Naive thymus-derived CD4-positive, alpha-beta T cell (primary cell): ENCODE measurements at regions not wholly inside any gene's neighbourhood (a gene's known extent, or its start where the extent isn't known, plus 50 kb on each side); places are given as distances from the start of the nearest gene placed in this dataset.

Experiments
- ATAC-seq: fragments of 150-1000 bp; cut with Tn5 transposase; 2 replicates; pipeline ENCODE4 v1.10.0; 2021; ENCODE audit warnings: mild to moderate bottlenecking, moderate library complexity
- CTCF ChIA-PET: fragments of 350-600 bp; sonication (Branson Sonifier 250); formaldehyde crosslinking; loops from one replicate; lab custom pipeline; 2021; ENCODE audit warnings: antibody characterized with exemption; lab: Charles Lee
- POLR2A ChIA-PET: fragments of 350-600 bp; sonication (Branson Sonifier 250); formaldehyde crosslinking; loops from one replicate; lab custom pipeline; 2021; ENCODE audit warnings: antibody characterized with exemption, inconsistent platforms; lab: Charles Lee
- DNase-seq, 9 donors: peaks; one replicate each; pipeline versions ENCODE4 v3.0.0 to v3.0.0-alpha.2; 2020 to 2022; ENCODE audit warnings: mixed read lengths in 1 of 9
- H3K27ac ChIP-seq: one replicate; pipeline ENCODE4 v1.7.0; 2013; ENCODE audit warnings: mild to moderate bottlenecking, low read depth, low read length, moderate library complexity
- H3K27me3 ChIP-seq, 2 donors: one replicate each; pipeline ENCODE4 v1.7.0; 2013; ENCODE audit warnings: low read length in 2 of 2, mild to moderate bottlenecking in 2 of 2, moderate library complexity in 2 of 2; ENCODE audit not compliant: control insufficient read depth in 2 of 2, insufficient read depth in 2 of 2
- H3K36me3 ChIP-seq, 3 experiments: 1 replicate in 2 of 3; 2 replicates in 1 of 3; pipeline ENCODE4 v1.7.0; 2013; ENCODE audit warnings: low read length in 3 of 3, mild to moderate bottlenecking in 3 of 3, moderate library complexity in 1 of 3; ENCODE audit not compliant: insufficient read depth in 3 of 3, control insufficient read depth in 2 of 3
- H3K4me1 ChIP-seq, 2 donors: one replicate each; pipeline ENCODE4 v1.7.0; 2013; ENCODE audit warnings: low read length in 2 of 2, mild to moderate bottlenecking in 2 of 2, moderate library complexity in 1 of 2; ENCODE audit not compliant: control insufficient read depth in 2 of 2, insufficient read depth in 2 of 2
- H3K4me3 ChIP-seq: 2 replicates; pipeline ENCODE4 v1.7.0; 2013; ENCODE audit warnings: mild to moderate bottlenecking, low read length
- H3K9me3 ChIP-seq, 3 experiments: 1 replicate in 2 of 3; 2 replicates in 1 of 3; pipeline ENCODE4 v1.7.0; 2013; ENCODE audit warnings: low read length in 3 of 3; ENCODE audit not compliant: control insufficient read depth in 2 of 3
- H3K27ac Mint-ChIP-seq, 9 donors: one replicate each; pipeline ENCODE4 v1.8.0; 2020 to 2022; ENCODE audit warnings: mixed read lengths in 9 of 9, mild to moderate bottlenecking in 8 of 9, moderate library complexity in 5 of 9, inconsistent platforms in 2 of 9
- H3K27me3 Mint-ChIP-seq, 5 donors: one replicate each; pipeline ENCODE4 v1.8.0; 2021 to 2022; ENCODE audit warnings: mixed read lengths in 5 of 5, mild to moderate bottlenecking in 1 of 5
- H3K36me3 Mint-ChIP-seq, 5 donors: one replicate each; pipeline ENCODE4 v1.8.0; 2020 to 2022; ENCODE audit warnings: mixed read lengths in 5 of 5, mild to moderate bottlenecking in 3 of 5, inconsistent platforms in 1 of 5
- H3K4me1 Mint-ChIP-seq, 7 donors: one replicate each; pipeline ENCODE4 v1.8.0; 2020 to 2022; ENCODE audit warnings: mixed read lengths in 7 of 7, mild to moderate bottlenecking in 3 of 7, inconsistent platforms in 1 of 7
- H3K4me3 Mint-ChIP-seq, 10 donors: one replicate each; pipeline ENCODE4 v1.8.0; 2020 to 2022; ENCODE audit warnings: mild to moderate bottlenecking in 10 of 10, mixed read lengths in 10 of 10, moderate library complexity in 6 of 10, inconsistent platforms in 2 of 10
- H3K9me3 Mint-ChIP-seq, 11 donors: one replicate each; pipeline ENCODE4 v1.8.0; 2020 to 2022; ENCODE audit warnings: mixed read lengths in 11 of 11, mild to moderate bottlenecking in 4 of 11, inconsistent platforms in 1 of 11, moderate library complexity in 1 of 11
- intact Hi-C, 2 donors: fragments of 100-400 bp; cut with micrococcal nuclease; formaldehyde crosslinking; loops; one replicate each; pipeline ENCODE4 v1.15.1; 2023

- POLR2A ChIA-PET: no interaction called here
- ATAC-seq: no peak
Observed at GRCh38 chr10:8227246-8227645, 172.8 kb downstream of the GATA3 start.

GRCh38 chr10:8229153-8229552 is 174.7 kb downstream of the GATA3 start:
- Mint-ChIP-seq H3K4me1 (peaks cover 22 to 40% (median 29%) of the 10 kb centered on the region in 7 donors), H3K4me3 (peak overlapping the region in 4 of 10 donors; percentile 35 to 70 (median 46)), H3K9me3 (no peaks in the 10 kb centered on the region), H3K27ac (peak overlapping the region in 6 of 9 donors; percentile 14 to 72 (median 38)), H3K27me3 (peaks cover 0 to 3% (median 0%) of the 10 kb centered on the region in 5 donors), H3K36me3 (peaks cover 0 to 10% (median 0%) of the 10 kb centered on the region in 5 donors)
- ATAC-seq (peak; percentile 44), DNase-seq (no peak)
- Histone ChIP-seq H3K36me3 (no peaks in the 10 kb centered on the region), H3K27me3 (no peaks in the 10 kb centered on the region), H3K4me3 (no peak overlapping the region), H3K27ac (no peak overlapping the region), H3K9me3 (no peaks in the 10 kb centered on the region), H3K4me1 (peaks cover 0 to 6% of the 10 kb centered on the region in 2 donors)
- POLR2A ChIA-PET: no interaction called here
- CTCF ChIA-PET: no interaction called here
- intact Hi-C loops: no loop called here

More at GRCh38 chr10:8227246-8227645, 172.8 kb downstream of the GATA3 start:
- Mint-ChIP-seq H3K27me3 (peaks cover 0 to 3% (median 0%) of the 10 kb centered on the region in 5 donors), H3K4me1 (peaks cover 22 to 37% (median 29%) of the 10 kb centered on the region in 7 donors), H3K9me3 (peaks cover 0 to 3% (median 0%) of the 10 kb centered on the region in 11 donors), H3K36me3 (peaks cover 0 to 12% (median 0%) of the 10 kb centered on the region in 5 donors), H3K4me3 (no peak overlapping the region), H3K27ac (no peak overlapping the region)
- intact Hi-C loops: no loop called here
- CTCF ChIA-PET: no interaction called here
- Histone ChIP-seq H3K27me3 (no peaks in the 10 kb centered on the region), H3K4me1 (peaks cover 0 to 6% of the 10 kb centered on the region in 2 donors), H3K9me3 (no peaks in the 10 kb centered on the region), H3K36me3 (no peaks in the 10 kb centered on the region), H3K27ac (no peak overlapping the region), H3K4me3 (no peak overlapping the region)
- no peak for DNase-seq

- Histone ChIP-seq H3K27me3 (no peaks in the 10 kb centered on the region), H3K36me3 (no peaks in the 10 kb centered on the region), H3K4me3 (no peak overlapping the region), H3K27ac (no peak overlapping the region), H3K9me3 (no peaks in the 10 kb centered on the region), H3K4me1 (peaks cover 0 to 6% of the 10 kb centered on the region in 2 donors)
- ATAC-seq: peak; percentile 20
- ChIA-PET POLR2A (no interaction called here), CTCF (no interaction called here)
- no peak for DNase-seq
- H3K27me3 Mint-ChIP-seq: peaks cover 0 to 4% (median 0%) of the 10 kb centered on the region in 5 donors
- peaks cover 22 to 38% (median 29%) of the 10 kb centered on the region in 7 donors for H3K4me1 Mint-ChIP-seq
- H3K27ac Mint-ChIP-seq: peak overlapping the region in 1 of 9 donors; percentile 74
- H3K4me3 Mint-ChIP-seq: peak overlapping the region in 2 of 10 donors; percentile 4 to 17
- H3K36me3 Mint-ChIP-seq: peaks cover 0 to 18% (median 0%) of the 10 kb centered on the region in 5 donors
- intact Hi-C loops: no loop called here
- peaks cover 0 to 4% (median 0%) of the 10 kb centered on the region in 11 donors for H3K9me3 Mint-ChIP-seq
Observed at GRCh38 chr10:8230902-8231301, 176.4 kb downstream of the GATA3 start.

- H3K4me1 ChIP-seq: peaks cover 5 to 7% of the 10 kb centered on the region in 2 donors
- DNase-seq (no peak), ATAC-seq (no peak)
- H3K36me3 ChIP-seq: no peaks in the 10 kb centered on the region
- H3K27ac ChIP-seq: no peak overlapping the region
- H3K4me3 Mint-ChIP-seq: no peak overlapping the region
- peaks cover 0 to 18% (median 0%) of the 10 kb centered on the region in 5 donors for H3K36me3 Mint-ChIP-seq
- no peaks in the 10 kb centered on the region for H3K9me3 ChIP-seq
- ChIA-PET CTCF (no interaction called here), POLR2A (interaction anchor here (0.6 kb wide), 1 partner anchor 820 kb away, joined by 5 read pairs; no protein-coding TSS in a partner anchor)
- H3K27ac Mint-ChIP-seq: no peak overlapping the region
- peaks cover 28 to 51% (median 38%) of the 10 kb centered on the region in 7 donors for H3K4me1 Mint-ChIP-seq
- no peaks in the 10 kb centered on the region for H3K27me3 ChIP-seq
- intact Hi-C loops: no loop called here
- peaks cover 0 to 2% (median 0%) of the 10 kb centered on the region in 5 donors for H3K27me3 Mint-ChIP-seq
- no peak overlapping the region for H3K4me3 ChIP-seq
- peaks cover 0 to 4% (median 0%) of the 10 kb centered on the region in 11 donors for H3K9me3 Mint-ChIP-seq
Observed at GRCh38 chr10:8233049-8233448, 178.6 kb downstream of the GATA3 start.

- H3K27me3 ChIP-seq: no peaks in the 10 kb centered on the region
- no peaks in the 10 kb centered on the region for H3K36me3 ChIP-seq
- Mint-ChIP-seq H3K27ac (no peak overlapping the region), H3K36me3 (peaks cover 0 to 18% (median 0%) of the 10 kb centered on the region in 5 donors), H3K4me1 (peaks cover 29 to 53% (median 41%) of the 10 kb centered on the region in 7 donors), H3K9me3 (peaks cover 0 to 4% (median 0%) of the 10 kb centered on the region in 11 donors), H3K27me3 (peaks cover 0 to 2% (median 0%) of the 10 kb centered on the region in 5 donors), H3K4me3 (no peak overlapping the region)
- no peak overlapping the region for H3K27ac ChIP-seq
- ChIA-PET POLR2A (interaction anchor here (0.5 kb wide), 1 partner anchor 106 kb away, joined by 3 read pairs; no protein-coding TSS in a partner anchor), CTCF (no interaction called here)
- H3K9me3 ChIP-seq: no peaks in the 10 kb centered on the region
- no peak for DNase-seq
- H3K4me1 ChIP-seq: peaks cover 13 to 15% of the 10 kb centered on the region in 2 donors
- H3K4me3 ChIP-seq: no peak overlapping the region
- intact Hi-C loops: no loop called here
- ATAC-seq: no peak
Observed at GRCh38 chr10:8233832-8234259, 179.4 kb downstream of the GATA3 start.

- peaks cover 30 to 57% (median 39%) of the 10 kb centered on the region in 7 donors for H3K4me1 Mint-ChIP-seq
- peaks cover 0 to 14% (median 0%) of the 10 kb centered on the region in 5 donors for H3K36me3 Mint-ChIP-seq
- peak overlapping the region in 1 of 9 donors; percentile 13 for H3K27ac Mint-ChIP-seq
- H3K9me3 Mint-ChIP-seq: peaks cover 0 to 4% (median 0%) of the 10 kb centered on the region in 11 donors
- Histone ChIP-seq H3K36me3 (no peaks in the 10 kb centered on the region), H3K4me1 (peaks cover 15 to 21% of the 10 kb centered on the region in 2 donors), H3K27ac (no peak overlapping the region), H3K4me3 (no peak overlapping the region), H3K9me3 (no peaks in the 10 kb centered on the region), H3K27me3 (no peaks in the 10 kb centered on the region)
- no peak for ATAC-seq
- no peak for DNase-seq
- ChIA-PET CTCF (no interaction called here), POLR2A (no interaction called here)
- H3K27me3 Mint-ChIP-seq: peaks cover 0 to 2% (median 0%) of the 10 kb centered on the region in 5 donors
- H3K4me3 Mint-ChIP-seq: no peak overlapping the region
- intact Hi-C loops: loop anchor here in 1 of 2 donors (5.0 kb wide), 1 partner anchor 43 kb away; no protein-coding TSS in a partner anchor
Observed at GRCh38 chr10:8235253-8236027, 181.0 kb downstream of the GATA3 start.
